BLaER1 treated with 17β-estradiol and CSF1 and Interleukin-3, amounts not matched to agents 10 nM and 100 nM (cell line): ENCODE measurements at regions not wholly inside any gene's neighbourhood (a gene's known extent, or its start where the extent isn't known, plus 50 kb on each side); places are given as distances from the start of the nearest gene placed in this dataset.
A peak's percentile ranks its signal among the peaks of the same experiment; 100 is the strongest.
"Not testable (repeated sequence)": the region's sequence is repeated elsewhere in the genome, so short reads cannot be mapped to it uniquely, and the experiment has no call there.

Experiments
- H3K27ac ChIP-seq, 11 experiments: shearing (Covaris generic); formaldehyde crosslinking; 2 replicates each; pipeline ENCODE4 v1.8.1; 2022
- H3K27me3 ChIP-seq, 11 experiments: shearing (Covaris generic); formaldehyde crosslinking; 2 replicates each; pipeline ENCODE4 v1.8.1; 2022
- H3K36me3 ChIP-seq, 11 experiments: shearing (Covaris generic); formaldehyde crosslinking; 2 replicates each; pipeline ENCODE4 v1.8.1; 2022
- H3K4me1 ChIP-seq, 10 experiments: shearing (Covaris generic); formaldehyde crosslinking; 2 replicates each; pipeline ENCODE4 v1.8.1; 2022
- H3K4me2 ChIP-seq, 11 experiments: shearing (Covaris generic); formaldehyde crosslinking; 2 replicates each; pipeline ENCODE4 v1.8.1; 2022
- H3K4me3 ChIP-seq, 10 experiments: shearing (Covaris generic); formaldehyde crosslinking; 2 replicates each; pipeline ENCODE4 v1.8.1; 2022
- H3K9ac ChIP-seq, 11 experiments: shearing (Covaris generic); formaldehyde crosslinking; 2 replicates each; pipeline ENCODE4 v1.8.1; 2022
- H3K9me3 ChIP-seq, 11 experiments: shearing (Covaris generic); formaldehyde crosslinking; replicated peaks in 1 of 11; 2 replicates each; pipeline ENCODE4 v1.8.1; 2022
- H4K20me1 ChIP-seq, 11 experiments: shearing (Covaris generic); formaldehyde crosslinking; 2 replicates each; pipeline ENCODE4 v1.8.1; 2022
- Cebpa-rat ChIP-seq, 11 experiments: shearing (Covaris generic); IDR thresholded peaks; 2 replicates each; pipeline ENCODE4 v1.8.1; 2022

GRCh38 chr5:152170350-152170749, 234.7 kb downstream of the NMUR2 start:
- Histone ChIP-seq H3K27me3 (no peaks in the 10 kb centered on the region), H3K9me3 (no peaks in the 10 kb centered on the region), H3K4me3 (no peak overlapping the region), H3K27ac (no peak overlapping the region), H4K20me1 (no peaks in the 10 kb centered on the region), H3K4me2 (no peak overlapping the region), H3K4me1 (no peaks in the 10 kb centered on the region), H3K36me3 (no peaks in the 10 kb centered on the region), H3K9ac (no peak overlapping the region)
- no peak for TF ChIP-seq Cebpa-rat (IDR thresholded peaks at IDR 0.05)

- H3K4me3 ChIP-seq: no peak overlapping the region
- H3K9me3 ChIP-seq: no peaks in the 10 kb centered on the region
- no peak overlapping the region for H3K9ac ChIP-seq
- no peaks in the 10 kb centered on the region for H3K36me3 ChIP-seq
- H3K27me3 ChIP-seq: no peaks in the 10 kb centered on the region
- H3K4me1 ChIP-seq: peaks cover 0 to 4% (median 0%) of the 10 kb centered on the region in 10 experiments; a peak in 4 of 20 replicates
- no peaks in the 10 kb centered on the region for H4K20me1 ChIP-seq
- TF ChIP-seq Cebpa-rat (IDR thresholded peaks at IDR 0.05): no peak
- no peak overlapping the region for H3K4me2 ChIP-seq
- no peak overlapping the region for H3K27ac ChIP-seq
Observed at GRCh38 chr5:152164860-152165259, 240.2 kb upstream of the GLRA1 start.

GRCh38 chr5:152159894-152160293, 235.2 kb upstream of the GLRA1 start:
- H3K9ac ChIP-seq, H3K4me3 ChIP-seq, H3K9me3 ChIP-seq, H3K36me3 ChIP-seq, H3K27me3 ChIP-seq, H4K20me1 ChIP-seq, H3K4me1 ChIP-seq: not testable (repeated sequence)
- H3K4me2 ChIP-seq: peak overlapping the region in 5 of 11 experiments; percentile 2 to 33 (median 25); a peak in 3 of 22 replicates
- peak overlapping the region in 1 of 11 experiments; percentile 14; a peak in 2 of 22 replicates for H3K27ac ChIP-seq

- H3K9ac ChIP-seq, H3K27me3 ChIP-seq, H4K20me1 ChIP-seq, H3K4me2 ChIP-seq, H3K36me3 ChIP-seq, H3K9me3 ChIP-seq, H3K27ac ChIP-seq, H3K4me3 ChIP-seq, H3K4me1 ChIP-seq: not testable (repeated sequence)
Observed at GRCh38 chr5:152154452-152154851, 229.8 kb upstream of the GLRA1 start.

- H3K4me3 ChIP-seq: no peak overlapping the region
- no peaks in the 10 kb centered on the region for H3K36me3 ChIP-seq
- H3K27me3 ChIP-seq: no peaks in the 10 kb centered on the region
- no peak overlapping the region for H3K9ac ChIP-seq
- no peaks in the 10 kb centered on the region for H4K20me1 ChIP-seq
- no peak for TF ChIP-seq Cebpa-rat (IDR thresholded peaks at IDR 0.05)
- H3K4me2 ChIP-seq: no peak overlapping the region
- H3K9me3 ChIP-seq: 0 out of 22 replicates have a peak, but pooled peaks cover 0 to 7% (median 0%) of the 10 kb centered on the region in 11 experiments
- no peaks in the 10 kb centered on the region for H3K4me1 ChIP-seq
- no peak overlapping the region for H3K27ac ChIP-seq
Observed at GRCh38 chr5:152151940-152152339, 227.3 kb upstream of the GLRA1 start.

GRCh38 chr5:152151113-152151512, 226.5 kb upstream of the GLRA1 start:
- 0 out of 22 replicates have a peak, but pooled peaks cover 0 to 7% (median 0%) of the 10 kb centered on the region in 11 experiments for H3K9me3 ChIP-seq
- H3K9ac ChIP-seq: no peak overlapping the region
- peaks cover 0 to 5% (median under 1%) of the 10 kb centered on the region in 10 experiments; a peak in 8 of 20 replicates for H3K4me1 ChIP-seq
- no peak for TF ChIP-seq Cebpa-rat (IDR thresholded peaks at IDR 0.05)
- no peaks in the 10 kb centered on the region for H3K36me3 ChIP-seq
- H3K27me3 ChIP-seq: no peaks in the 10 kb centered on the region
- H3K4me3 ChIP-seq: no peak overlapping the region
- no peaks in the 10 kb centered on the region for H4K20me1 ChIP-seq
- H3K27ac ChIP-seq: no peak overlapping the region
- no peak overlapping the region for H3K4me2 ChIP-seq

GRCh38 chr5:152147286-152147685, 222.6 kb upstream of the GLRA1 start:
- no peaks in the 10 kb centered on the region for H3K9me3 ChIP-seq
- H3K4me3 ChIP-seq: no peak overlapping the region
- H3K27ac ChIP-seq: no peak overlapping the region
- H4K20me1 ChIP-seq: no peaks in the 10 kb centered on the region
- H3K27me3 ChIP-seq: no peaks in the 10 kb centered on the region
- no peak overlapping the region for H3K4me2 ChIP-seq
- no peak for TF ChIP-seq Cebpa-rat (IDR thresholded peaks at IDR 0.05)
- peaks cover 0 to 28% (median 14%) of the 10 kb centered on the region in 10 experiments; a peak in 11 of 20 replicates for H3K4me1 ChIP-seq
- no peak overlapping the region for H3K9ac ChIP-seq
- no peaks in the 10 kb centered on the region for H3K36me3 ChIP-seq

- H3K9me3 ChIP-seq: no peaks in the 10 kb centered on the region
- H3K4me2 ChIP-seq: peak overlapping the region in 5 of 11 experiments; percentile 23 to 62 (median 45); a peak in 6 of 22 replicates
- no peak for TF ChIP-seq Cebpa-rat (IDR thresholded peaks at IDR 0.05)
- H3K4me3 ChIP-seq: no peak overlapping the region
- H3K9ac ChIP-seq: no peak overlapping the region
- no peaks in the 10 kb centered on the region for H3K36me3 ChIP-seq
- peaks cover 0 to 28% (median 14%) of the 10 kb centered on the region in 10 experiments; a peak in 11 of 20 replicates for H3K4me1 ChIP-seq
- no peaks in the 10 kb centered on the region for H4K20me1 ChIP-seq
- H3K27ac ChIP-seq: no peak overlapping the region
- no peaks in the 10 kb centered on the region for H3K27me3 ChIP-seq
Observed at GRCh38 chr5:152146566-152146965, 221.9 kb upstream of the GLRA1 start.

GRCh38 chr5:152144556-152144955, 219.9 kb upstream of the GLRA1 start:
- no peak overlapping the region for H3K27ac ChIP-seq
- no peaks in the 10 kb centered on the region for H3K27me3 ChIP-seq
- H3K9me3 ChIP-seq: no peaks in the 10 kb centered on the region
- no peaks in the 10 kb centered on the region for H4K20me1 ChIP-seq
- no peaks in the 10 kb centered on the region for H3K36me3 ChIP-seq
- H3K4me2 ChIP-seq: peak overlapping the region in 6 of 11 experiments; percentile 24 to 62 (median 39); a peak in 8 of 22 replicates
- peaks cover 0 to 28% (median 14%) of the 10 kb centered on the region in 10 experiments; a peak in 11 of 20 replicates for H3K4me1 ChIP-seq
- no peak overlapping the region for H3K4me3 ChIP-seq
- no peak for TF ChIP-seq Cebpa-rat (IDR thresholded peaks at IDR 0.05)
- no peak overlapping the region for H3K9ac ChIP-seq

GRCh38 chr5:152144030-152144429, 219.4 kb upstream of the GLRA1 start:
- Histone ChIP-seq H3K4me1 (peaks cover 0 to 28% (median 14%) of the 10 kb centered on the region in 10 experiments; a peak in 11 of 20 replicates), H3K36me3 (no peaks in the 10 kb centered on the region), H3K9ac (no peak overlapping the region), H3K4me3 (no peak overlapping the region), H3K4me2 (peak overlapping the region in 6 of 11 experiments; percentile 24 to 62 (median 39); a peak in 7 of 22 replicates), H3K27ac (no peak overlapping the region), H4K20me1 (no peaks in the 10 kb centered on the region), H3K27me3 (no peaks in the 10 kb centered on the region), H3K9me3 (no peaks in the 10 kb centered on the region)
- TF ChIP-seq Cebpa-rat (IDR thresholded peaks at IDR 0.05): no peak
